ENCODE measurements at regions not wholly inside any gene's neighbourhood (a gene's known extent, or its start where the extent isn't known, plus 50 kb on each side); places are given as distances from the start of the nearest gene placed in this dataset.
A peak's percentile ranks its signal among the peaks of the same experiment; 100 is the strongest.

GRCh38 chr3:178334239-178334638, 202.0 kb upstream of the KCNMB2 start:
- Mint-ChIP-seq H3K36me3 (no peaks in the 10 kb centered on the region), H3K4me3 (no peak overlapping the region), H3K27ac (no peak overlapping the region), H3K9me3 (peaks cover 3% of the 10 kb centered on the region; the same call in 1 of the 2 replicates), H3K27me3 (ENCODE audit: low read depth) (no peaks in the 10 kb centered on the region), H3K4me1 (no peaks in the 10 kb centered on the region)
- ChIA-PET CTCF (no interaction called here), POLR2A (no interaction called here)
- ATAC-seq (no peak), DNase-seq (ENCODE audit: low spot score) (no peak)
- no peak for TF ChIP-seq ZBTB21 (CRISPR knock-in tag; IDR thresholded peaks at IDR 0.05; ENCODE audit: borderline replicate concordance)
- no peak for TF ChIP-seq CBFB (CRISPR knock-in tag; IDR thresholded peaks at IDR 0.05; ENCODE audit: low read depth)

- H3K4me3 Mint-ChIP-seq, result no peak overlapping the region
- H3K4me1 Mint-ChIP-seq, result no peaks in the 10 kb centered on the region
- H3K36me3 Mint-ChIP-seq, result no peaks in the 10 kb centered on the region
- ChIA-PET POLR2A (no interaction called here), CTCF (no interaction called here)
- ATAC-seq, result no peak
- no peak for DNase-seq (ENCODE audit: low spot score)
- peaks cover 3% of the 10 kb centered on the region; the same call in 1 of the 2 replicates for H3K9me3 Mint-ChIP-seq
- no peaks in the 10 kb centered on the region for H3K27me3 Mint-ChIP-seq (ENCODE audit: low read depth)
- TF ChIP-seq ETV6 (CRISPR knock-in tag; IDR thresholded peaks at IDR 0.05), result no peak
- no peak for TF ChIP-seq GABPB1 (CRISPR knock-in tag; IDR thresholded peaks at IDR 0.05)
- peak overlapping the region; percentile 18; the same call in 1 of the 2 replicates for H3K27ac Mint-ChIP-seq
Measured at GRCh38 chr3:178336336-178336735, 199.9 kb upstream of the KCNMB2 start.

- H3K9me3 Mint-ChIP-seq, result peaks cover 4% of the 10 kb centered on the region; the same call in 1 of the 2 replicates
- H3K27ac Mint-ChIP-seq, result no peak overlapping the region
- peaks cover 11% of the 10 kb centered on the region for H3K4me1 Mint-ChIP-seq
- ChIA-PET CTCF (no interaction called here), POLR2A (no interaction called here)
- no peak overlapping the region for H3K4me3 Mint-ChIP-seq
- DNase-seq (ENCODE audit: low spot score), result no peak
- no peaks in the 10 kb centered on the region for H3K27me3 Mint-ChIP-seq (ENCODE audit: low read depth)
- H3K36me3 Mint-ChIP-seq, result peaks cover 3% of the 10 kb centered on the region; the same call in 1 of the 2 replicates
- no peak for ATAC-seq
- TF ChIP-seq ZNF532 (CRISPR knock-in tag; IDR thresholded peaks at IDR 0.05; ENCODE audit: borderline replicate concordance) (no peak), NFYB (CRISPR knock-in tag; conservative IDR thresholded peaks at IDR 0.05; ENCODE audit: low read depth) (no peak), USF1 (CRISPR knock-in tag; IDR thresholded peaks at IDR 0.05) (no peak), EMX1 (CRISPR knock-in tag; IDR thresholded peaks at IDR 0.05) (no peak), ATF2 (CRISPR knock-in tag; IDR thresholded peaks at IDR 0.05; ENCODE audit: borderline replicate concordance, low read depth) (no peak), NFATC4 (CRISPR knock-in tag; IDR thresholded peaks at IDR 0.05) (no peak), TEAD4 (CRISPR knock-in tag; IDR thresholded peaks at IDR 0.05) (no peak), FOXP4 (CRISPR knock-in tag; IDR thresholded peaks at IDR 0.05) (no peak), ATF1 (CRISPR knock-in tag; IDR thresholded peaks at IDR 0.05) (no peak), ZNF317 (CRISPR knock-in tag; IDR thresholded peaks at IDR 0.05; ENCODE audit: borderline replicate concordance, low read depth) (no peak), ATF6 (CRISPR knock-in tag; IDR thresholded peaks at IDR 0.05) (no peak), PREB (CRISPR knock-in tag; IDR thresholded peaks at IDR 0.05; ENCODE audit: borderline replicate concordance) (no peak)
Measured at GRCh38 chr3:178340506-178340905, 195.7 kb upstream of the KCNMB2 start.
